ENCODE measurements at regions not wholly inside any gene's neighbourhood (a gene's known extent, or its start where the extent isn't known, plus 50 kb on each side); places are given as distances from the start of the nearest gene placed in this dataset.

- no peaks in the 10 kb centered on the region for H3K4me1 ChIP-seq (ENCODE audit: control insufficient read depth in 2 of 2, insufficient read depth in 2 of 2, low read length in 2 of 2)
- H3K27ac ChIP-seq (ENCODE audit: low read length in 2 of 2) = no peak overlapping the region
- no peak overlapping the region for H3K4me2 ChIP-seq (replicated peaks; ENCODE audit: low read depth, low read length, poor library complexity, severe bottlenecking)
- no peak overlapping the region for H3K4me3 ChIP-seq (ENCODE audit: control extremely low read depth in 1 of 5, extremely low read depth in 1 of 5, insufficient read depth in 1 of 5, low read depth in 2 of 5, low read length in 4 of 5)
- H3K79me2 ChIP-seq (ENCODE audit: control insufficient read depth, insufficient read depth, low read length) = no peaks in the 10 kb centered on the region
- ATAC-seq (ENCODE audit: low read depth) = no peak
- no peak overlapping the region for H3K9ac ChIP-seq (ENCODE audit: low read length)
- H3K4me3 Mint-ChIP-seq = no peak overlapping the region
- intact Hi-C loops (cut with micrococcal nuclease) = no loop called here
- no peak overlapping the region for H3K27ac Mint-ChIP-seq
- H3K9me3 Mint-ChIP-seq (ENCODE audit: insufficient read depth) = no peaks in the 10 kb centered on the region
- peaks cover 0 to 8% (median 0%) of the 10 kb centered on the region in 4 experiments for H3K27me3 ChIP-seq (replicated peaks in 1 of 4; ENCODE audit: control extremely low read depth in 1 of 4, control insufficient read depth in 3 of 4, insufficient read depth in 4 of 4, low read length in 3 of 4)
- H3K36me3 ChIP-seq (replicated peaks in 1 of 2; ENCODE audit: control extremely low read depth in 1 of 2, control insufficient read depth in 1 of 2, extremely low read depth in 1 of 2, insufficient read depth in 2 of 2, low read length in 1 of 2) = no peaks in the 10 kb centered on the region
- ChIA-PET CTCF (no interaction called here), POLR2A (no interaction called here)
- no peak for TF ChIP-seq CTCF (IDR thresholded peaks at IDR 0.05)
- TF ChIP-seq EZH2 (IDR thresholded peaks at IDR 0.05; ENCODE audit: borderline replicate concordance, insufficient read depth, low read depth, low read length, poor library complexity, severe bottlenecking) = no peak
- no peaks in the 10 kb centered on the region for H3K4me1 Mint-ChIP-seq
- DNase-seq = no peak
- H3K27me3 Mint-ChIP-seq = peaks cover 21% of the 10 kb centered on the region
- no peak overlapping the region for H2AFZ ChIP-seq (ENCODE audit: insufficient read depth, low read depth, low read length, poor library complexity, severe bottlenecking)
- peaks cover 0 to 1% (median 0%) of the 10 kb centered on the region in 3 donors for H3K9me3 ChIP-seq (ENCODE audit: control extremely low read depth in 1 of 3, control insufficient read depth in 2 of 3, insufficient read depth in 1 of 3, low read length in 2 of 3)
- H4K20me1 ChIP-seq (ENCODE audit: control insufficient read depth, insufficient read depth, low read length, poor library complexity, severe bottlenecking) = no peaks in the 10 kb centered on the region
Measured at GRCh38 chr3:170732660-170733245, 137.2 kb downstream of the RPL22L1 start.

GRCh38 chr3:170731281-170731680 lies 138.7 kb downstream of the RPL22L1 start:
- ChIA-PET POLR2A (interaction anchor here (0.6 kb wide), 1 partner anchor 844 kb away, joined by 3 read pairs; no protein-coding TSS in a partner anchor), CTCF (no interaction called here)
- peaks cover 0 to 11% (median 1%) of the 10 kb centered on the region in 4 experiments for H3K27me3 ChIP-seq (replicated peaks in 1 of 4; ENCODE audit: control extremely low read depth in 1 of 4, control insufficient read depth in 3 of 4, insufficient read depth in 4 of 4, low read length in 3 of 4)
- TF ChIP-seq EZH2 (IDR thresholded peaks at IDR 0.05; ENCODE audit: borderline replicate concordance, insufficient read depth, low read depth, low read length, poor library complexity, severe bottlenecking) (no peak), CTCF (IDR thresholded peaks at IDR 0.05) (no peak)
- ATAC-seq (ENCODE audit: low read depth) (no peak), DNase-seq (no peak)
- H3K9me3 Mint-ChIP-seq (ENCODE audit: insufficient read depth) = no peaks in the 10 kb centered on the region
- no peaks in the 10 kb centered on the region for H4K20me1 ChIP-seq (ENCODE audit: control insufficient read depth, insufficient read depth, low read length, poor library complexity, severe bottlenecking)
- no peak overlapping the region for H3K4me3 ChIP-seq (ENCODE audit: control extremely low read depth in 1 of 5, extremely low read depth in 1 of 5, insufficient read depth in 1 of 5, low read depth in 2 of 5, low read length in 4 of 5)
- H3K9ac ChIP-seq (ENCODE audit: low read length) = no peak overlapping the region
- no peak overlapping the region for H3K27ac Mint-ChIP-seq
- no peaks in the 10 kb centered on the region for H3K36me3 ChIP-seq (replicated peaks in 1 of 2; ENCODE audit: control extremely low read depth in 1 of 2, control insufficient read depth in 1 of 2, extremely low read depth in 1 of 2, insufficient read depth in 2 of 2, low read length in 1 of 2)
- intact Hi-C loops (cut with micrococcal nuclease) = no loop called here
- no peaks in the 10 kb centered on the region for H3K4me1 Mint-ChIP-seq
- H2AFZ ChIP-seq (ENCODE audit: insufficient read depth, low read depth, low read length, poor library complexity, severe bottlenecking) = no peak overlapping the region
- H3K27ac ChIP-seq (ENCODE audit: low read length in 2 of 2) = no peak overlapping the region
- no peaks in the 10 kb centered on the region for H3K79me2 ChIP-seq (ENCODE audit: control insufficient read depth, insufficient read depth, low read length)
- H3K4me2 ChIP-seq (replicated peaks; ENCODE audit: low read depth, low read length, poor library complexity, severe bottlenecking) = no peak overlapping the region
- H3K9me3 ChIP-seq (ENCODE audit: control extremely low read depth in 1 of 3, control insufficient read depth in 2 of 3, insufficient read depth in 1 of 3, low read length in 2 of 3) = peaks cover 0 to 1% (median 0%) of the 10 kb centered on the region in 3 donors
- H3K4me1 ChIP-seq (ENCODE audit: control insufficient read depth in 2 of 2, insufficient read depth in 2 of 2, low read length in 2 of 2) = no peaks in the 10 kb centered on the region
- peaks cover 21% of the 10 kb centered on the region for H3K27me3 Mint-ChIP-seq
- H3K4me3 Mint-ChIP-seq = no peak overlapping the region
